Loucy (cell line): ENCODE measurements at regions not wholly inside any gene's neighbourhood (a gene's known extent, or its start where the extent isn't known, plus 50 kb on each side); places are given as distances from the start of the nearest gene placed in this dataset.

Source experiments
- H2AFZ ChIP-seq: fragments of 200-600 bp; sonication (generic); 2 replicates; pipeline ENCODE4 v1.6.0; 2016; ENCODE audit warnings: antibody characterized with exemption, mild to moderate bottlenecking, low read length, moderate library complexity
- H3F3A ChIP-seq: fragments of 200-600 bp; 2 replicates; pipeline ENCODE4 v1.6.0; 2016; ENCODE audit warnings: antibody characterized with exemption, low read depth, mild to moderate bottlenecking
- H3K27me3 ChIP-seq: fragments of 200-600 bp; sonication (generic); 2 replicates; pipeline ENCODE4 v1.6.1; 2014; ENCODE audit warnings: low read length, mild to moderate bottlenecking; ENCODE audit not compliant: insufficient read depth, poor library complexity, severe bottlenecking
- H3K36me3 ChIP-seq: fragments of 200-600 bp; sonication (generic); 2 replicates; pipeline ENCODE4 v1.6.1; 2016; ENCODE audit warnings: low read length; ENCODE audit not compliant: insufficient read depth
- H3K4me1 ChIP-seq: fragments of 200-600 bp; sonication (generic); 2 replicates; pipeline ENCODE4 v1.5.1; 2014; ENCODE audit warnings: low read length, mild to moderate bottlenecking; ENCODE audit not compliant: insufficient read depth, poor library complexity, severe bottlenecking
- H3K4me2 ChIP-seq: fragments of 200-600 bp; sonication (generic); 2 replicates; pipeline ENCODE4 v1.6.0; 2014; ENCODE audit warnings: antibody characterized with exemption, low read length, low read depth, mild to moderate bottlenecking; ENCODE audit not compliant: poor library complexity, severe bottlenecking
- H3K4me3 ChIP-seq: fragments of 200-600 bp; sonication (generic); 2 replicates; pipeline ENCODE4 v1.5.1; 2014; ENCODE audit warnings: low read length, mild to moderate bottlenecking, mixed read lengths; ENCODE audit not compliant: poor library complexity, severe bottlenecking
- H3K79me2 ChIP-seq: fragments of 200-600 bp; sonication (generic); 2 replicates; pipeline ENCODE4 v1.6.1; 2014; ENCODE audit warnings: low read length; ENCODE audit not compliant: insufficient read depth
- H3K9ac ChIP-seq: fragments of 200-600 bp; sonication (generic); 2 replicates; pipeline ENCODE4 v1.6.0; 2014; ENCODE audit warnings: mild to moderate bottlenecking, low read depth, low read length, moderate library complexity; ENCODE audit not compliant: poor library complexity, severe bottlenecking
- H3K9me2 ChIP-seq: fragments of 200-600 bp; sonication (generic); replicated peaks from 2 replicates; pipeline ENCODE4 v1.6.1; 2016; ENCODE audit warnings: low read depth, low read length, mixed read lengths
- H3K9me3 ChIP-seq: fragments of 200-600 bp; sonication (generic); 2 replicates; pipeline ENCODE4 v1.6.1; 2014; ENCODE audit warnings: mild to moderate bottlenecking, antibody characterized with exemption, low read length, low read depth; ENCODE audit not compliant: insufficient read depth
- H4K20me1 ChIP-seq: fragments of 200-600 bp; sonication (generic); 2 replicates; pipeline ENCODE4 v1.6.0; 2014; ENCODE audit warnings: antibody characterized with exemption, low read length, mild to moderate bottlenecking; ENCODE audit not compliant: insufficient read depth, poor library complexity, severe bottlenecking
- CTCF ChIP-seq: fragments of 200-600 bp; sonication (generic); conservative IDR thresholded peaks from 2 replicates; pipeline ENCODE4 v1.5.1; 2014; ENCODE audit warnings: mild to moderate bottlenecking, antibody characterized with exemption, low read length
- EZH2phosphoT487 ChIP-seq: fragments of 200-600 bp; IDR thresholded peaks from 2 replicates; pipeline ENCODE4 v1.6.1; 2018; ENCODE audit warnings: antibody characterized with exemption, mild to moderate bottlenecking, moderate library complexity, borderline replicate concordance

DNA sequence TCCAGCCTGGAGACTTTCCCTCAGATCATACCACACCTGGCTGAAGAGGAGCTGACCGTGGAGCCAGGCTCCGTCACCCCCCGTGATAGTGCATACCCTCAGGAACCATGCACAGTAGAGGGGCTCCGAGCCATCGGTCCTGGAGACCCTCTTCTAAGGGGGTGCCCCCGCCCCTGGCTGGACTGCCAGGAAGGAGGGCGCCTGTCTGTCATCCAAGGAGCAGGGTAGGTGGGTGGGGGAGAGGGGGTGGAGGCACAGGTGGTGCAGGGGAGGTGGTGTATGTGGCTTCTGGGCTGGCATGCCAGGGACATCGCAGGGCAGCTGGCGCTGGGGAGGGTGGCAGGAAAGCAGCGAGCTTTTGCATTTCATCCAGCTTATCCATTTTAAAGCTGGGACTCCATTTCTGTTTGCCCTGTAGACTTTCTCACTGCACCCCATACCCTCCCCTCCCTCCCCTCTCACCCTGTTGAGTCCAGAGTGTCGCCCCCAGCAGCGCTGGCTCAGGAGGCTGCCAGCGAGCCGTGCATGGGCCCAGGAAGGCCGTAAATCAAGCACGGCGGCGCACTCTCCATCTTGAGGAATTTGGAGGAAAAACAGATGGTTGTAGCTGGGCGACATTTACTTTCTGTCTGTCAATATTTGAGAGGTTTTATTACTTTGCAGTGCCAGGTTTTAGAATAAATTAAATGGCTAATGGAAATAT is 56.2 kb upstream of the HS6ST1 start:
- no peaks in the 10 kb centered on the region for H3K79me2 ChIP-seq
- no peaks in the 10 kb centered on the region for H3K9me3 ChIP-seq
- H3K27me3 ChIP-seq, result no peaks in the 10 kb centered on the region
- no peaks in the 10 kb centered on the region for H4K20me1 ChIP-seq
- no peak overlapping the region for H2AFZ ChIP-seq
- no peaks in the 10 kb centered on the region for H3F3A ChIP-seq
- no peaks in the 10 kb centered on the region for H3K36me3 ChIP-seq
- no peak overlapping the region for H3K4me3 ChIP-seq
- no peaks in the 10 kb centered on the region for H3K9me2 ChIP-seq
- H3K4me1 ChIP-seq, result peaks cover 44% of the 10 kb centered on the region
- no peak overlapping the region for H3K4me2 ChIP-seq
- no peak for TF ChIP-seq CTCF
- no peak for TF ChIP-seq EZH2phosphoT487
- peak overlapping the region; percentile 12 for H3K9ac ChIP-seq

GRCh38 chr2:128375454-128375853 is 56.8 kb upstream of the HS6ST1 start:
- TF ChIP-seq CTCF (no peak), EZH2phosphoT487 (no peak)
- Histone ChIP-seq H3K4me3 (no peak overlapping the region), H3K9me2 (no peaks in the 10 kb centered on the region), H2AFZ (no peak overlapping the region), H3K9me3 (no peaks in the 10 kb centered on the region), H3F3A (no peaks in the 10 kb centered on the region), H4K20me1 (no peaks in the 10 kb centered on the region), H3K4me1 (peaks cover 44% of the 10 kb centered on the region), H3K4me2 (no peak overlapping the region), H3K27me3 (no peaks in the 10 kb centered on the region), H3K9ac (no peak overlapping the region), H3K36me3 (no peaks in the 10 kb centered on the region), H3K79me2 (no peaks in the 10 kb centered on the region)

DNA sequence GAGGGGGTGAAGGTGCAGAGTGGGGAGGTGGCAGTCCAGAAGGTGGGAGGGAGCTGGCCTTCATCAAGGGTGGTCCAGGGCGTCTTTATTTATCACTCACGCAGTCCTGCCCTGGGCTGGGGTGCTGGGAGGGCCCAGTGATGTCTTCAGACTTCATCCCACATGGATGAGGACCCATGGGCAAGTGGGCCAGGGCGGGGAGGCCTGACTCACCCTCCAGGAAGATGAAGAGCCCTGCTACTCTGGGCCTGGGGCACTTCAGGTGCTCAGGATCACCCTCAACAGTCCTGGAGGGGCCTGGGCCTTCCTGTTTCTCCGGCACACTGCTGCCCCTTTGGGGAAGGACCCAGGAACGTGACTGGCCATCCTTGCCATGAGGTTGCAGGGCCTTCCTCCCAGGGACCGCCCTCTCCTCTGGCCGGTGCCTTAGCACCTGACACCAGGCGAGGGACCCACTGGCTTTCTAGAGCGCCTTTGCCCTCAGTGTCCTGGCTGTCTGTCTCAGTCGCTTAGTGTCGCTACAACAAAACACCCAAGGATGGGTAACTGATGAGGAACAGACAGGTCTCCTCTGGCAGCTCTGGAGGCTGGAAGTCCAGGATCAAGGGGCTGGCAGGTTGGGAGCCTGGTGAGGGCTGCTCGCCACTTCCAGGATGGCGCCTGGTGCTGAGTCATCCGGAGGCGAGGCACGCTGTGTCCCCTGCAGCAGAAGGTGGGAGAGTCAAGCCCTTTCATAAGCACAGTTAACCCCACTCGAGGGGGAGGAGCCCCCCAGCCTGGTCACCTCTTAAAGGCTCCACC is 57.8 kb upstream of the HS6ST1 start:
- no peaks in the 10 kb centered on the region for H3K36me3 ChIP-seq
- no peak overlapping the region for H3K4me2 ChIP-seq
- no peak overlapping the region for H3K4me3 ChIP-seq
- no peak overlapping the region for H2AFZ ChIP-seq
- TF ChIP-seq EZH2phosphoT487 (no peak), CTCF (no peak)
- no peaks in the 10 kb centered on the region for H3K9me2 ChIP-seq
- no peaks in the 10 kb centered on the region for H3F3A ChIP-seq
- no peaks in the 10 kb centered on the region for H4K20me1 ChIP-seq
- no peaks in the 10 kb centered on the region for H3K79me2 ChIP-seq
- H3K27me3 ChIP-seq, result no peaks in the 10 kb centered on the region
- peaks cover 44% of the 10 kb centered on the region for H3K4me1 ChIP-seq
- H3K9me3 ChIP-seq, result no peaks in the 10 kb centered on the region
- no peak overlapping the region for H3K9ac ChIP-seq
